ENCODE measurements at regions not wholly inside any gene's neighbourhood (a gene's known extent, or its start where the extent isn't known, plus 50 kb on each side); places are given as distances from the start of the nearest gene placed in this dataset.

GRCh38 chr11:34789196-34789834, 126.9 kb downstream of the APIP start:
- no peaks in the 10 kb centered on the region for H4K20me1 ChIP-seq (ENCODE audit: insufficient read depth, low read length)
- H3K4me1 ChIP-seq (ENCODE audit: insufficient read depth, low read length, poor library complexity, severe bottlenecking) = no peaks in the 10 kb centered on the region
- POLR2A ChIA-PET = no interaction called here
- no peak overlapping the region for H3K4me2 ChIP-seq (ENCODE audit: low read length)
- no peaks in the 10 kb centered on the region for H3K9me2 ChIP-seq (ENCODE audit: insufficient read depth, low read length)
- CTCF ChIA-PET (ENCODE audit: unreplicated experiment) = no interaction called here
- intact Hi-C loops (cut with micrococcal nuclease; ENCODE audit: unreplicated experiment) = no loop called here
- no peaks in the 10 kb centered on the region for H3K79me2 ChIP-seq (ENCODE audit: insufficient read depth, low read depth, low read length)
- BruUV-seq (replicated peaks) = no TSS peak
- TF ChIP-seq CTCF (conservative IDR thresholded peaks at IDR 0.05; ENCODE audit: low read length) (no peak), EZH2phosphoT487 (IDR thresholded peaks at IDR 0.05; ENCODE audit: borderline replicate concordance, low read depth, low read length) (no peak)
- H3K9me3 ChIP-seq (ENCODE audit: low read length) = no peaks in the 10 kb centered on the region
- DNase-seq (ENCODE audit: low spot score) = no peak
- no peak overlapping the region for H2AFZ ChIP-seq (ENCODE audit: low read length)
- no peak overlapping the region for H3K4me3 ChIP-seq (ENCODE audit: low read depth, low read length, poor library complexity, severe bottlenecking)
- no peaks in the 10 kb centered on the region for H3K36me3 ChIP-seq (ENCODE audit: insufficient read depth, low read length)
- no peak overlapping the region for H3K27ac ChIP-seq (ENCODE audit: low read depth, low read length, poor library complexity, severe bottlenecking)

GRCh38 chr11:34788642-34789041, 127.5 kb downstream of the APIP start:
- Histone ChIP-seq H4K20me1 (ENCODE audit: insufficient read depth, low read length) (no peaks in the 10 kb centered on the region), H3K79me2 (ENCODE audit: insufficient read depth, low read depth, low read length) (no peaks in the 10 kb centered on the region), H3K27ac (ENCODE audit: low read depth, low read length, poor library complexity, severe bottlenecking) (no peak overlapping the region), H3K4me2 (ENCODE audit: low read length) (no peak overlapping the region), H3K4me1 (ENCODE audit: insufficient read depth, low read length, poor library complexity, severe bottlenecking) (no peaks in the 10 kb centered on the region), H3K36me3 (ENCODE audit: insufficient read depth, low read length) (no peaks in the 10 kb centered on the region), H3K9me3 (ENCODE audit: low read length) (no peaks in the 10 kb centered on the region), H3K4me3 (ENCODE audit: low read depth, low read length, poor library complexity, severe bottlenecking) (no peak overlapping the region), H3K9me2 (ENCODE audit: insufficient read depth, low read length) (no peaks in the 10 kb centered on the region), H2AFZ (ENCODE audit: low read length) (no peak overlapping the region)
- POLR2A ChIA-PET = no interaction called here
- CTCF ChIA-PET (ENCODE audit: unreplicated experiment) = no interaction called here
- no peak for TF ChIP-seq EZH2phosphoT487 (IDR thresholded peaks at IDR 0.05; ENCODE audit: borderline replicate concordance, low read depth, low read length)
- no peak for TF ChIP-seq CTCF (conservative IDR thresholded peaks at IDR 0.05; ENCODE audit: low read length)
- intact Hi-C loops (cut with micrococcal nuclease; ENCODE audit: unreplicated experiment) = no loop called here
- BruUV-seq (replicated peaks) = no TSS peak
- no peak for DNase-seq (ENCODE audit: low spot score)

- Histone ChIP-seq H3K79me2 (ENCODE audit: insufficient read depth, low read depth, low read length) (no peaks in the 10 kb centered on the region), H4K20me1 (ENCODE audit: insufficient read depth, low read length) (no peaks in the 10 kb centered on the region), H3K9me3 (ENCODE audit: low read length) (no peaks in the 10 kb centered on the region), H3K4me2 (ENCODE audit: low read length) (no peak overlapping the region), H3K36me3 (ENCODE audit: insufficient read depth, low read length) (no peaks in the 10 kb centered on the region), H2AFZ (ENCODE audit: low read length) (no peak overlapping the region), H3K4me1 (ENCODE audit: insufficient read depth, low read length, poor library complexity, severe bottlenecking) (no peaks in the 10 kb centered on the region), H3K9me2 (ENCODE audit: insufficient read depth, low read length) (no peaks in the 10 kb centered on the region), H3K4me3 (ENCODE audit: low read depth, low read length, poor library complexity, severe bottlenecking) (no peak overlapping the region), H3K27ac (ENCODE audit: low read depth, low read length, poor library complexity, severe bottlenecking) (no peak overlapping the region)
- CTCF ChIA-PET (ENCODE audit: unreplicated experiment) = no interaction called here
- TF ChIP-seq CTCF (conservative IDR thresholded peaks at IDR 0.05; ENCODE audit: low read length) (no peak), EZH2phosphoT487 (IDR thresholded peaks at IDR 0.05; ENCODE audit: borderline replicate concordance, low read depth, low read length) (no peak)
- DNase-seq (ENCODE audit: low spot score) = no peak
- no TSS peak for BruUV-seq (replicated peaks)
- POLR2A ChIA-PET = no interaction called here
- intact Hi-C loops (cut with micrococcal nuclease; ENCODE audit: unreplicated experiment) = no loop called here
These were observed 128.3 kb downstream of the APIP start for GRCh38 chr11:34787895-34788294.

All from OCI-LY7 (cell line).